Raji (cell line): ENCODE measurements at regions not wholly inside any gene's neighbourhood (a gene's known extent, or its start where the extent isn't known, plus 50 kb on each side); places are given as distances from the start of the nearest gene placed in this dataset.

Experiments used
- POLR2A ChIP-seq: IDR thresholded peaks from 2 replicates; pipeline ENCODE4 v1.6.1; 2011; ENCODE audit warnings: low read depth, low read length, control low read depth; ENCODE audit not compliant: insufficient read depth

GRCh38 chr20:51258582-51259165 lies 235.8 kb upstream of the KCNG1 start:
- TF ChIP-seq POLR2A, result no peak

GRCh38 chr20:51255417-51255816 lies 232.5 kb upstream of the KCNG1 start:
- TF ChIP-seq POLR2A, result no peak

GRCh38 chr20:51253280-51253679 lies 230.4 kb upstream of the KCNG1 start:
- TF ChIP-seq POLR2A, result no peak

GRCh38 chr20:51249781-51250180 lies 226.9 kb upstream of the KCNG1 start:
- no peak for TF ChIP-seq POLR2A

DNA sequence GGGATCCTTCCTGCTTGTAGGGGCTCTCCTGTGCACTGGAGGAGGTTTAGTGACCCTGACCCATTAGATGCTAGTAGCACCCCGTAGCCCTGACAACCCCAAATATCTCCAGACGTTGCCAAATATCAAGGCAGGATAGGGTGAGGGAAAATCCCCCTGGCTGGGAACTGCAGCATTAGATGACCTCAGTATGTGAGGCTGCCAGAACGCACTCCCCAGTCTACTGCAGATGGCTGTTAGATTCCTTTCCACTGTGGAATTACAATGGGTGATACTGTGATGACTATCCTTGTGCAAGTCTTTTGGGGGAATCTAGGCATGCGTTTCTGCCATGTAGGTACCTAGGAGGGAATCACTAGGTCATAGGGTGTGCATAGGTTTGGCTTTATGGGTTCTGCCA lies 226.3 kb upstream of the KCNG1 start:
- no peak for TF ChIP-seq POLR2A

- TF ChIP-seq POLR2A, result no peak
Observed at GRCh38 chr20:51244466-51244865, 221.6 kb upstream of the KCNG1 start.

DNA sequence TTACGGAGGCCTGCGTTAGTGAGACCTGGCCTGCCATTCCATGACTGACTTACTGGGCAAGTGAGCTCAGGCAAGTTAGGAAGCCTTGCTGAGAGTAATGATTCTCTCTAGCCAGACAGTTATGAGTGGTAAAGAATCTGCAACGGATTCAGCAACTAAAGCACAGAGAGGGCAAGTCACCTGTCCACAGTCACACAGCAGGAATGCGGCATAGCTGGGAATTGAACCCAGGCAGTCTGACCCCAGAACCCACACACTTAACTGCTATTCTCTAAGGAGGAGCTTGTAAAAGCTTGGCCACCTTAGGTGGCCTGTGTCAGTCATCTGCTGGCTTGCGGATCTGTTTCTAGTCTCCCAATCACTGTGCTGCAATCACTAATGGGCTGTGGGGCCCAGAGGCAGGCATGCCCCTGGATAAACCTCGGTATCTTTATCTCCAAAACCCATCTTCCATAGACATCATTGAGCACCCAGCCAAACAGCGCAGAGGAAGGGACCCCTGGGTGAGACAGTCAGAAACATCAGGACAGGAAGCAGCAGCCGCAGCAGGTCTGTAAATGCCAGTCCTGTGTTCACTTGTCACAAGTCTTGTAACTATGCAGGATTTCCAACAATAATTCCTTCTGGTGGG lies 215.9 kb upstream of the KCNG1 start:
- TF ChIP-seq POLR2A, result no peak

DNA sequence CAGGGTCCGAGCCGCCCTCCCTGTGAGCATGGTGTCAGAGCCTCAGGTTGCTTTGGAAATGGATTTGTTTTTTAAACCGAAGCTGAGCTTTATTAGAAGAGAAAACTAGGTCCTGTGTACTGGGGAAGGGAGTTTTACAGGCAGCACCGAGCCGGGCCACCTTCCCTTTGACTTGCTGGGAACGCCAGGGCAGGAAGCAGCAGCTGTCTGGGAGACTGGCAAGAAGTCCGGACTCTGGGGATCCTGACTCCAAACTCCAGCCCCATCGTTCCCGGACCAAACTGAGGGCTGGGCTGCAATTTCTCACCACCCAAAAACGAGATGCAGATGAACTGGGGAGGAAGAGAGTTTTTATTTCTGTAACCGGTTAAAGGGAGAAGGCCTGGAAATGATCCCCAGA lies 214.9 kb upstream of the KCNG1 start:
- TF ChIP-seq POLR2A, result no peak

GRCh38 chr20:51237278-51237677 lies 214.4 kb upstream of the KCNG1 start:
- TF ChIP-seq POLR2A, result no peak

DNA sequence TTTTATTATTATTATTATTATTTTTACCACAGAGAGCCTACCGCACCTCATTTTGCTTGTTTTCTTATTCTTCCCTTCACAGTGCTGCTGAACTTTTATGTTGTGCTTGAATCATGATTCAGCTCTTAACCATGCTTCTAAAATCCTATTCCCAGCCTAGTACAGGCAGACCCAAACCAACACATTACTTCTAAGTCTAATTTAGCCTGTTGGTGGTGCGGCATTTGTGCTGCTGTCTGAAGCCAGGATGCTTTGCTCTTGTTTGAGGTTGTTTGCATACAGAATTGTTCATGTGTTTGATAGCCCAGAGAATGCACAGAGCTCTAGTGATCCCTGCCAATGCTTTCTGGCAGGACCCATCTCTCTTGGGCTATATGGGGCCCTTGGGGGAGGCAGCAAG lies 213.5 kb upstream of the KCNG1 start:
- no peak for TF ChIP-seq POLR2A

- no peak for TF ChIP-seq POLR2A
Observed at GRCh38 chr20:51233345-51233744, 210.4 kb upstream of the KCNG1 start.

- TF ChIP-seq POLR2A, result no peak
Observed at GRCh38 chr20:51230727-51231126, 207.8 kb upstream of the KCNG1 start.

DNA sequence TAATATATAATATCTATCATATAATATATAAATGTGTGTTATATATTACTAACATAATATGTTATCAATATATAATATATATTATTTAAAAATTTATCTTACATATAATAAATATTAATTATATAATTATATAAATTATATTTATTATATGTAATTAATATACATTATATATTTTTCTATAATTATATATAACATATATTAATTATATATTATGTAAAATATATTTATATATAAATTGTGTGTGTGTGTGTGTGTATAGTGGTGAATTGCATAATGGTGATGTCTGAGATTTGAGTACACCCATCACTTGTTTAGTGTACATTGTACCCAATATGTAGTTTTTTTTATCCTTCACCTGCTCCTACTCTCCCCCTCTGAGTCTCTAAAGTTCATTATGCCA lies 205.9 kb upstream of the KCNG1 start:
- TF ChIP-seq POLR2A, result no peak

DNA sequence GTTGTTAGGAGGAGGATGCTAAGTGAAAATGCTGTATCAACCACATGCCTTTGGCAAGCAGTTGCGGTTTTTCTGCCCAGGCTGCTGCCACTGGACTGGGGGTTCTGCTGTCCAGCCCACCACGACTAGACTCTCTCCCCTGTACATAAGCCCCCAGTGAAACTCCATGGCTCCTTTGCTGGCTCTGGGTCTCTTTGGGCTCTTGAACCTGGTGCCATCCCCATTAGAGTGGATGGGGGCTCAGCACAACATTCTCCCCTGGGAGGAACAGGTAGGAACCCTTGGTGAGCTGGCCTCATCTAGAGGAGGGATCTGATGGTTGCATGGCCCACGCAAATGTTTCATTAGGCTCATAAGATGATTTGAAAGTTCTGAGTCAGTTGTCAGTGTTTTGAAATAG lies 204.8 kb upstream of the KCNG1 start:
- no peak for TF ChIP-seq POLR2A

- TF ChIP-seq POLR2A, result no peak
Observed at GRCh38 chr20:51223183-51223720, 200.3 kb upstream of the KCNG1 start.

DNA sequence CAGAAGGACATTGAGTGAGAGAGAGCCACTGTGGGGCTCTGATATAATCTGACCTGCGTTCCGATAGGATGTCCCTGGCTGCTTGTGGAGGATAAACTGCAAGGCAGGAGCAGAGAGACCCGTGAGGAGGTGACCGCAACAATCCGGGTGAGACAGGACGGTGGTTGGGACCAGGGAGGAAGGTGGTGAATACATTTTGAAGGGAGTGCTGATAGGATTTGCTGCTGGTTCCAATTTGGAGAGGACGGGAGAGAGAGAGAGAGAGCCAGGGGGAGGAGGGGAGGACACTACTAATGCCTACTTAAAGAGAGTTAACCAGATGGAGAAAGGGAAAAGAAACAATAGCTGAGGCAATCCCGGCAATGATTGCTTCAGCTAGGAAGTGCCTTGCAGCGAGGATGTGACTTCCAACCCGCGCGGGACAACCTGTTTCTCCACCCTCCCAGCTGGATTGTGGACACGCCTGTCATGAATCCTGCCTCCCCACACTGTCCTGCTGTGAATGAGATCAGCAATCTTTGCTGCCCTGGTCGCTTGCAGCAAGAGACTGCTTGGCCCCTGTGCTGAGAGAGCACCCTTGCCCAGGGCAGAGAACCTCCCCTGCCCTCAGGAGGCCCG lies 199.0 kb upstream of the KCNG1 start:
- TF ChIP-seq POLR2A, result no peak
